ENCODE measurements at regions not wholly inside any gene's neighbourhood (a gene's known extent, or its start where the extent isn't known, plus 50 kb on each side); places are given as distances from the start of the nearest gene placed in this dataset.

- DNase-seq (ENCODE audit: low spot score), result no peak
These were observed 58.8 kb downstream of the SPRY1 start for GRCh38 chr4:123455360-123455759.

- no peak for DNase-seq (ENCODE audit: low spot score)
These were observed 65.4 kb downstream of the SPRY1 start for GRCh38 chr4:123462007-123462406.

GRCh38 chr4:123463869-123464268, 67.3 kb downstream of the SPRY1 start:
- no peak for DNase-seq (ENCODE audit: low spot score)

GRCh38 chr4:123465416-123465815, 68.8 kb downstream of the SPRY1 start:
- no peak for DNase-seq (ENCODE audit: low spot score)

GRCh38 chr4:123466080-123466785, 69.6 kb downstream of the SPRY1 start:
- no peak for DNase-seq (ENCODE audit: low spot score)

GRCh38 chr4:123468479-123469031, 72.0 kb downstream of the SPRY1 start:
- DNase-seq (ENCODE audit: low spot score), result no peak

- no peak for DNase-seq (ENCODE audit: low spot score)
These were observed 72.7 kb downstream of the SPRY1 start for GRCh38 chr4:123469245-123469644.

- DNase-seq (ENCODE audit: low spot score), result no peak
These were observed 73.1 kb downstream of the SPRY1 start for GRCh38 chr4:123469696-123470095.

- DNase-seq (ENCODE audit: low spot score), result no peak
These were observed 74.0 kb downstream of the SPRY1 start for GRCh38 chr4:123470640-123471039.

GRCh38 chr4:123471655-123472369, 75.2 kb downstream of the SPRY1 start:
- no peak for DNase-seq (ENCODE audit: low spot score)

- no peak for DNase-seq (ENCODE audit: low spot score)
These were observed 78.2 kb downstream of the SPRY1 start for GRCh38 chr4:123474817-123475216.

- DNase-seq (ENCODE audit: low spot score), result no peak
These were observed 79.5 kb downstream of the SPRY1 start for GRCh38 chr4:123476089-123476488.

GRCh38 chr4:123477711-123478209, 81.2 kb downstream of the SPRY1 start:
- DNase-seq (ENCODE audit: low spot score), result no peak

GRCh38 chr4:123478859-123479345, 82.3 kb downstream of the SPRY1 start:
- DNase-seq (ENCODE audit: low spot score), result no peak

GRCh38 chr4:123479944-123480343, 83.3 kb downstream of the SPRY1 start:
- no peak for DNase-seq (ENCODE audit: low spot score)

GRCh38 chr4:123480706-123481418, 84.3 kb downstream of the SPRY1 start:
- no peak for DNase-seq (ENCODE audit: low spot score)

GRCh38 chr4:123481717-123482116, 85.1 kb downstream of the SPRY1 start:
- no peak for DNase-seq (ENCODE audit: low spot score)

- DNase-seq (ENCODE audit: low spot score), result no peak
These were observed 87.8 kb downstream of the SPRY1 start for GRCh38 chr4:123484291-123484926.

- no peak for DNase-seq (ENCODE audit: low spot score)
These were observed 89.0 kb downstream of the SPRY1 start for GRCh38 chr4:123485601-123486000.

GRCh38 chr4:123488916-123489315, 92.3 kb downstream of the SPRY1 start:
- no peak for DNase-seq (ENCODE audit: low spot score)

GRCh38 chr4:123495530-123495929, 98.9 kb downstream of the SPRY1 start:
- no peak for DNase-seq (ENCODE audit: low spot score)

- no peak for DNase-seq (ENCODE audit: low spot score)
These were observed 99.8 kb downstream of the SPRY1 start for GRCh38 chr4:123496421-123496820.

Measured in CD4-positive, alpha-beta T cell treated with Interleukin-15 for 4 hours (primary cell).